ENCODE measurements at regions not wholly inside any gene's neighbourhood (a gene's known extent, or its start where the extent isn't known, plus 50 kb on each side); places are given as distances from the start of the nearest gene placed in this dataset.

DNA sequence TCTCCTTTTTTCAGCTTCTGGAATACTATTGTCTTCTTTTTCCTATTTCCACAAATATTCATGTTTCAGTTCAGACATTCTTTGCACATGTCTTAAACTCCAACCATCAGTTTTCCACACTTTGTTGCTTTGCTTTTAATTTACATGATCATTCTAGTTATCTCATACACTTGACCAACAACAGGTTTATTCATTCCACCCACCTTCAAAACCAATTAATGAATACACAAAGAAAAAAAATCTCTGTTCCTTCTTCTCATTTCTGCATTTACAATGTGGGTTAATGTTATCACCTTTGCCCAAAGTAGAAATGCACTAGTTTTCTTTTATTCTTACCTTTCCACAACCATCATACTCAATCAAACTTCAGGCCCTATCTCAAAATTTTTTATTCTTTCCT, 216.7 kb downstream of the FRK start (continued):
- no peak for TF ChIP-seq POLR2AphosphoS5 (IDR thresholded peaks at IDR 0.05; ENCODE audit: low read depth, low read length)

DNA sequence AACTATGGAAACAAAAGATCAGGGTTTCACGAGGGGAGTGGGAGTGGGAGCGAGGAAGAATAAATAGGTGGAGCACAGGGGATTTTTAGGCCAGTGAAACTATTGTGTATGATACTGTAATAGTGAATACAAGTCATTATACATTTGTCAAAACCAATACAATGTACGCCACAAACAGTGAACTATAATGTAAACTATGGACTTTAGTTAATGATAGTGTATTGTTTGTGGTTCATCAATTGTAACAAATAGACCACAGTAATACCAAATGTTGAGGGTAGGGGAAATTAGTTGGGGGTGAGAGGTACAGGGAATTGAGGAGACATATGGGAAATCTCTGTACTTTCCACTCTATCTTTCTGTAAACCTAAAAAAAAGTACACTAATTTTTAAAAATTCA, 218.4 kb downstream of the FRK start:
- H3K27me3 ChIP-seq (replicated peaks in 1 of 4; ENCODE audit: control insufficient read depth in 3 of 4, extremely low read depth in 1 of 4, insufficient read depth in 3 of 4, low read length in 3 of 4) = no peaks in the 10 kb centered on the region
- H3K18ac ChIP-seq (ENCODE audit: extremely low read depth, low read length) = no peak overlapping the region
- WGBS, 2 experiments (ENCODE audit: extremely low coverage in 1 of 2, insufficient coverage in 1 of 2, insufficient read length in 1 of 2, insufficient replicate concordance in 2 of 2, low coverage in 1 of 2, low lambda C conversion rate in 2 of 2, missing lambda C conversion rate in 1 of 2) = 95% methylated on average over 3 of the region's 3 CpGs; no CpG with 5 or more reads in 1 of the 2 experiments
- H4K5ac ChIP-seq (ENCODE audit: insufficient read length, low read depth, low read length) = no peak overlapping the region
- H2BK5ac ChIP-seq (ENCODE audit: low read depth, low read length) = no peak overlapping the region
- DNase-seq (ENCODE audit: low read depth in 1 of 2, low spot score in 2 of 2) = no peak
- H4K8ac ChIP-seq (ENCODE audit: extremely low read depth, insufficient read depth, low read length) = no peak overlapping the region
- no peak overlapping the region for H3K4me3 ChIP-seq (ENCODE audit: extremely low read depth in 1 of 4, insufficient read depth in 2 of 4, low read depth in 3 of 4, low read length in 4 of 4)
- no peak overlapping the region for H3K9ac ChIP-seq (replicated peaks in 1 of 4; ENCODE audit: extremely low read depth in 1 of 4, low read depth in 3 of 4, low read length in 3 of 4)
- CTCF ChIA-PET (ENCODE audit: partially characterized antibody) = no interaction called here
- H3K79me2 ChIP-seq (ENCODE audit: control insufficient read depth in 1 of 2, insufficient read depth in 2 of 2, low read length in 2 of 2) = no peaks in the 10 kb centered on the region
- H2AFZ ChIP-seq (ENCODE audit: low read length) = no peak overlapping the region
- H3K79me1 ChIP-seq (ENCODE audit: low read depth, low read length) = no peaks in the 10 kb centered on the region
- H3K56ac ChIP-seq (replicated peaks; ENCODE audit: insufficient read length, low read depth, low read length) = no peak overlapping the region
- FAIRE-seq = no peak
- no peak overlapping the region for H2BK120ac ChIP-seq (replicated peaks; ENCODE audit: low read depth, low read length)
- POLR2A ChIA-PET (ENCODE audit: partially characterized antibody) = no interaction called here
- H3K9me3 ChIP-seq (ENCODE audit: insufficient read depth in 2 of 2, low read depth in 1 of 2, low read length in 1 of 2) = no peaks in the 10 kb centered on the region
- no peaks in the 10 kb centered on the region for H3K36me3 ChIP-seq (ENCODE audit: control insufficient read depth in 2 of 4, insufficient read depth in 4 of 4, low read length in 3 of 4)
- no peak overlapping the region for H3K4ac ChIP-seq (replicated peaks; ENCODE audit: insufficient read length, low read depth, low read length)
- no peak overlapping the region for H2AK5ac ChIP-seq (ENCODE audit: low read depth, low read length)
- no peaks in the 10 kb centered on the region for H4K20me1 ChIP-seq (replicated peaks in 1 of 2; ENCODE audit: control insufficient read depth in 1 of 2, insufficient read depth in 2 of 2, low read length in 2 of 2)
- no peak overlapping the region for H2BK15ac ChIP-seq (ENCODE audit: low read length)
- H3K27ac ChIP-seq (ENCODE audit: low read depth, low read length) = no peak overlapping the region
- no peaks in the 10 kb centered on the region for H3K23me2 ChIP-seq (ENCODE audit: low read depth, low read length)
- no peak overlapping the region for H2BK12ac ChIP-seq (ENCODE audit: low read depth, low read length)
- no peak overlapping the region for H4K91ac ChIP-seq (replicated peaks; ENCODE audit: insufficient read length, low read length)
- H3K4me1 ChIP-seq (replicated peaks in 1 of 4; ENCODE audit: control insufficient read depth in 3 of 4, insufficient read depth in 4 of 4, low read length in 3 of 4) = no peaks in the 10 kb centered on the region
- no peak overlapping the region for H3K23ac ChIP-seq (ENCODE audit: insufficient read length)
- no peak overlapping the region for H3K4me2 ChIP-seq (ENCODE audit: insufficient read depth in 1 of 2, low read depth in 2 of 2, low read length in 2 of 2)
- H3K14ac ChIP-seq (ENCODE audit: insufficient read length) = no peak overlapping the region
- H2BK20ac ChIP-seq (ENCODE audit: low read length) = no peak overlapping the region
- no peak for TF ChIP-seq JUND (IDR thresholded peaks at IDR 0.05; ENCODE audit: low read length)
- no peak for TF ChIP-seq SRF (IDR thresholded peaks at IDR 0.05; ENCODE audit: low read depth, low read length)
- TF ChIP-seq, protein P1, sequence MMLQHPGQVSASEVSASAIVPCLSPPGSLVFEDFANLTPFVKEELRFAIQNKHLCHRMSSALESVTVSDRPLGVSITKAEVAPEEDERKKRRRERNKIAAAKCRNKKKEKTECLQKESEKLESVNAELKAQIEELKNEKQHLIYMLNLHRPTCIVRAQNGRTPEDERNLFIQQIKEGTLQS (IDR thresholded peaks at IDR 0.05; ENCODE audit: insufficient read depth, low read depth, low read length) = no peak
- no peak for TF ChIP-seq SIRT6 (IDR thresholded peaks at IDR 0.05; ENCODE audit: low read length)
- TF ChIP-seq HDAC6 (IDR thresholded peaks at IDR 0.05; ENCODE audit: low read depth, low read length) = no peak
- TF ChIP-seq, protein P2, sequence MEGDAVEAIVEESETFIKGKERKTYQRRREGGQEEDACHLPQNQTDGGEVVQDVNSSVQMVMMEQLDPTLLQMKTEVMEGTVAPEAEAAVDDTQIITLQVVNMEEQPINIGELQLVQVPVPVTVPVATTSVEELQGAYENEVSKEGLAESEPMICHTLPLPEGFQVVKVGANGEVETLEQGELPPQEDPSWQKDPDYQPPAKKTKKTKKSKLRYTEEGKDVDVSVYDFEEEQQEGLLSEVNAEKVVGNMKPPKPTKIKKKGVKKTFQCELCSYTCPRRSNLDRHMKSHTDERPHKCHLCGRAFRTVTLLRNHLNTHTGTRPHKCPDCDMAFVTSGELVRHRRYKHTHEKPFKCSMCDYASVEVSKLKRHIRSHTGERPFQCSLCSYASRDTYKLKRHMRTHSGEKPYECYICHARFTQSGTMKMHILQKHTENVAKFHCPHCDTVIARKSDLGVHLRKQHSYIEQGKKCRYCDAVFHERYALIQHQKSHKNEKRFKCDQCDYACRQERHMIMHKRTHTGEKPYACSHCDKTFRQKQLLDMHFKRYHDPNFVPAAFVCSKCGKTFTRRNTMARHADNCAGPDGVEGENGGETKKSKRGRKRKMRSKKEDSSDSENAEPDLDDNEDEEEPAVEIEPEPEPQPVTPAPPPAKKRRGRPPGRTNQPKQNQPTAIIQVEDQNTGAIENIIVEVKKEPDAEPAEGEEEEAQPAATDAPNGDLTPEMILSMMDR (IDR thresholded peaks at IDR 0.05; ENCODE audit: control extremely low read depth in 1 of 3, insufficient read depth in 1 of 3, low read depth in 1 of 3, low read length in 3 of 3) = no peak
- TF ChIP-seq SIN3A (conservative IDR thresholded peaks at IDR 0.05 in 1 of 2, IDR thresholded peaks at IDR 0.05 in 1 of 2; ENCODE audit: low read depth in 1 of 2, low read length in 2 of 2) = no peak
- TF ChIP-seq KDM4A (IDR thresholded peaks at IDR 0.05; ENCODE audit: low read depth, low read length, severe bottlenecking) = no peak
